ENCODE measurements at regions not wholly inside any gene's neighbourhood (a gene's known extent, or its start where the extent isn't known, plus 50 kb on each side); places are given as distances from the start of the nearest gene placed in this dataset.

DNA sequence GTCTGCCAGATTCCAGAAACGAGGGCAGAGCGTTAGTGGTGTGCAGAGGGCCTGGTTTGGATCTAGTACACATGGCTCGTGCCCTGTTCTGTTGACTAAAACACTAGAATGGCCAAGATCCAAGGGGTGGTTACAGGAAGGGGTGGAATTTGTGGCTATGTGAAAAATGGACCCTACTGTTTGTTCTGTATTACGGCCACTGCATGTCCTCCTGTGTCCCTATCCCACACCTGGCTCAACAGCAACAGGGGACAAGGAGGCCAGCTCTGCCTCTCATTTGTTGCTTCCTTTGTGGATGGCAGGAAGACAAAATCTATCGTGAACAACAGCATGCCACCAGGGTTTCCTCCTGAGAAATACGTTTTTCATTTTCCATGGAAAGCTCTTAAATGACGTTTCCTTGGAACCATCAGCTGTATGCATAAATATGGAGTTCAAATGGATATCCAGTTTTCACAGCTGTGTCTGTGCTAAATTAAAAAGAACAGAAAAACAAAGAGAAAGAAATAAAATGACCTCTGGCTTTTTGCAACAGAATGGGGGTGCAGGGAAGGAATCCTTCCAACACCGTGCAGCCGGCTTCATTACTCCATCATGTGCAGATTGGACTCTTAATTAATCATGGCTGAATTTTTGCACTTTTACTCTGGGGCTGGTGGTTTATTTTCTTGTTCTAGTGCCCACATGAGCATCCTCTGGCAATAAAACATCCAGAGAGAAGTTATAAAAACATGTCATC lies 318.9 kb downstream of the CXCL12 start:
- no peaks in the 10 kb centered on the region for H3K27me3 ChIP-seq (ENCODE audit: control insufficient read depth in 1 of 2, insufficient read depth in 2 of 2, low read length in 2 of 2)
- H3K4me1 ChIP-seq (ENCODE audit: control insufficient read depth in 1 of 2, insufficient read depth in 2 of 2, low read length in 2 of 2): peaks cover 0 to 3% of the 10 kb centered on the region in 2 donors
- no peak overlapping the region for H3K27ac ChIP-seq (ENCODE audit: low read depth, low read length)
- H3K9me3 ChIP-seq (ENCODE audit: control insufficient read depth in 1 of 2, low read length in 2 of 2): no peaks in the 10 kb centered on the region
- no peak overlapping the region for H3K4me3 ChIP-seq (ENCODE audit: low read depth in 1 of 2, low read length in 2 of 2)
- H3K9ac ChIP-seq (ENCODE audit: low read depth in 1 of 2, low read length in 2 of 2): no peak overlapping the region
- H3K36me3 ChIP-seq (ENCODE audit: control insufficient read depth in 1 of 2, insufficient read depth in 2 of 2, low read length in 2 of 2): no peaks in the 10 kb centered on the region

DNA sequence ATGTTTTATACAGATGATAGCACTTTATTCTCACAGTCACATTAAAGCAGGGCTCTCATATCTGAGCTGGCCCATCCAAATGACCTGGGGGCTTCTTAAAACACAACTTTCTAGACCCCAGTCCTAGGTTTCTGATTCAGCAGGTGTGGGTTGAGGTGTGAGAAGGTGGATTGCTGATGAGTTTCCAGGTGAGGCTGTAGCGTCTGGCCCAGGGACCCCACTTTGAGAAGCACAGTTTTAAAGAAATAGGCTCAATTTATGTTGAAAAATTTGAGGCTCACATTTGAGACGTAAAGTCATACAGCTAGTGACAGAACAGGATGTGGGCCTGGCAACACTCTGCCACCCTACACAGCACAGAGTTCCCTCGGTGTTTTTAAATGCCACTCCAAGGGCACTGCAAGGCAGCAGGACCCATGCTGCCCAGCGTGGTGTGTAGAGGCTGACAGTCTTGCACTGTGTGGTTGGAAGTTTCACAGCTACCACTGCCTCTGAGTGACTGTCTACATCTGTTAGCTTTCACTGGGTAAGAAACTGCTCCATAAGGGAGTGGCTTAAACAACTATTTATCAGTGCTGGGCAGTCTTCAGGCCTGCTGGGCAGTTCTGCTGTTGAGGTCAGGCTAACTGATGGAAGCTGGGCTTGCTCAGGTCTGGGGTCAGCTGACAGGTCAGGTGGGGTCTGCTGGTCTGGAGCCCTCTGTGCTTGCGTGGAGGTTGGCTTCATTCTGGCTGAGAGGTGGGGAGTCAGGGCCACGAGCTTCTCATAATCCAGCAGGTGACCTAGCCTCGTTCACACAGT lies 319.7 kb downstream of the CXCL12 start:
- Histone ChIP-seq H3K4me3 (ENCODE audit: low read depth in 1 of 2, low read length in 2 of 2) (no peak overlapping the region), H3K9me3 (ENCODE audit: control insufficient read depth in 1 of 2, low read length in 2 of 2) (no peaks in the 10 kb centered on the region), H3K9ac (ENCODE audit: low read depth in 1 of 2, low read length in 2 of 2) (no peak overlapping the region), H3K27me3 (ENCODE audit: control insufficient read depth in 1 of 2, insufficient read depth in 2 of 2, low read length in 2 of 2) (no peaks in the 10 kb centered on the region), H3K27ac (ENCODE audit: low read depth, low read length) (no peak overlapping the region), H3K36me3 (ENCODE audit: control insufficient read depth in 1 of 2, insufficient read depth in 2 of 2, low read length in 2 of 2) (no peaks in the 10 kb centered on the region), H3K4me1 (ENCODE audit: control insufficient read depth in 1 of 2, insufficient read depth in 2 of 2, low read length in 2 of 2) (peaks cover 0 to 3% of the 10 kb centered on the region in 2 donors)

DNA sequence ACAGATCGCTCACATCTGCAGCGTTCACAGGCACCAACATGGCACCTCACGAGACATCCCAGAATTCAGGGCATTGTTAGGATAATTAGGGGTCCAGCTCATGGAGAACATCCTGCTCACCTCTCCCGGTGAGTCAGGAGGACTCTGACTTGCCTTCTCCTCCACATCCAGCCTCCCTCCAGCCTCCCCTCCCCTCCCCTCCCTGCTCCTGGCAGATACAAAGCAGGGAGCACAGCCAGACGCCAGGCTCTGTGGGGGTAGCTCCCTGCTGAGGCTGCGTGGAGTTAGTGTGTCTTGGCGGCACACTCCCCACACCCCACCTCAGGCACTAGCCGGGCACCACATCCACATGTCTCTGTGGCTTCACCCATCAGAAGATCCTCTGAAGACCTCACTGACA lies 320.6 kb downstream of the CXCL12 start:
- Histone ChIP-seq H3K4me3 (ENCODE audit: low read depth in 1 of 2, low read length in 2 of 2) (no peak overlapping the region), H3K36me3 (ENCODE audit: control insufficient read depth in 1 of 2, insufficient read depth in 2 of 2, low read length in 2 of 2) (no peaks in the 10 kb centered on the region), H3K27me3 (ENCODE audit: control insufficient read depth in 1 of 2, insufficient read depth in 2 of 2, low read length in 2 of 2) (no peaks in the 10 kb centered on the region), H3K9me3 (ENCODE audit: control insufficient read depth in 1 of 2, low read length in 2 of 2) (no peaks in the 10 kb centered on the region), H3K27ac (ENCODE audit: low read depth, low read length) (no peak overlapping the region), H3K4me1 (ENCODE audit: control insufficient read depth in 1 of 2, insufficient read depth in 2 of 2, low read length in 2 of 2) (peaks cover 0 to 3% of the 10 kb centered on the region in 2 donors), H3K9ac (ENCODE audit: low read depth in 1 of 2, low read length in 2 of 2) (no peak overlapping the region)

DNA sequence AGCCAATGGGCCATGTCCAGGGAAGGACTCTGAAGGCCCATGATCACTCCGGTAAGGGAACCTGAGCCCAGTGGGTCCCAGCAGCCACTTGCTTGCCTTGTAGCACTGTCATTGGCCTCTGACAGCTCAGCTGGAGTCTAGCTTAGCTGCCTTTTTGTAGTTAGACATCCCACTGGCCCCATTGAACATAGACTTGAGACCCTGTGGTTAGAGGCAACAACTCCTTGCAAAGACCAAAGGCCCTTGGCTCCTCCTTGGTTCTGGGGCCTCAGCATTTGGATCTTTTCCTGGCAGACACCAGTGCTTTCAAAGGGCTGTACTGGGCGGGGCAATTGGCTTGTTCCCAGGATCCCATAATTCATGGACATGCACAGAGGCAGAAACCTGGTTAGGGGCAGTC lies 321.2 kb downstream of the CXCL12 start:
- Histone ChIP-seq H3K4me3 (ENCODE audit: low read depth in 1 of 2, low read length in 2 of 2) (no peak overlapping the region), H3K9ac (ENCODE audit: low read depth in 1 of 2, low read length in 2 of 2) (no peak overlapping the region), H3K36me3 (ENCODE audit: control insufficient read depth in 1 of 2, insufficient read depth in 2 of 2, low read length in 2 of 2) (no peaks in the 10 kb centered on the region), H3K27ac (ENCODE audit: low read depth, low read length) (no peak overlapping the region), H3K27me3 (ENCODE audit: control insufficient read depth in 1 of 2, insufficient read depth in 2 of 2, low read length in 2 of 2) (no peaks in the 10 kb centered on the region), H3K4me1 (ENCODE audit: control insufficient read depth in 1 of 2, insufficient read depth in 2 of 2, low read length in 2 of 2) (no peaks in the 10 kb centered on the region), H3K9me3 (ENCODE audit: control insufficient read depth in 1 of 2, low read length in 2 of 2) (no peaks in the 10 kb centered on the region)

DNA sequence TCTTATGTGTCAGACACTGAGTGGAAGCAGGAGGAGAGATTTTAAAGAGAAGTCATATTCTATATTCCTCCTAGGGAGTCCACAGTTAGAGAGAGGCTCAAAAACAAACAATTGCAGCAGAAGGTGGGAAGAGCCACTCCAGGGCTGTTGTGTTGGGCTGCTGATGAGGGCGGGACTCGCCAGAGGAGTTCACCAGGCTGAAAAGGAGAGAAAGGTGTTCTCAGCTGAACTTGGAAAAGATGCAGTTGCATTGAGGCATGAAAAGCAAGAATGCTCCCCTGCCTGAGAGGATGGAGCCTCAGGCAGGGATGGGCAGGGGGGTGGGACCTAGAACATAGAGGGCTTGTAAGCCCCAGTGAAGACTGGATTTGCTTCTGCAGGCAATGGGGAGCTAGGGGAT lies 324.2 kb downstream of the CXCL12 start:
- H3K9ac ChIP-seq (ENCODE audit: low read depth in 1 of 2, low read length in 2 of 2): no peak overlapping the region
- H3K4me1 ChIP-seq (ENCODE audit: control insufficient read depth in 1 of 2, insufficient read depth in 2 of 2, low read length in 2 of 2): peaks cover 0 to 3% of the 10 kb centered on the region in 2 donors
- H3K4me3 ChIP-seq (ENCODE audit: low read depth in 1 of 2, low read length in 2 of 2): no peak overlapping the region
- H3K27me3 ChIP-seq (ENCODE audit: control insufficient read depth in 1 of 2, insufficient read depth in 2 of 2, low read length in 2 of 2): no peaks in the 10 kb centered on the region
- H3K9me3 ChIP-seq (ENCODE audit: control insufficient read depth in 1 of 2, low read length in 2 of 2): no peaks in the 10 kb centered on the region
- H3K36me3 ChIP-seq (ENCODE audit: control insufficient read depth in 1 of 2, insufficient read depth in 2 of 2, low read length in 2 of 2): no peaks in the 10 kb centered on the region
- no peak overlapping the region for H3K27ac ChIP-seq (ENCODE audit: low read depth, low read length)

GRCh38 chr10:44060221-44060620 lies 324.7 kb downstream of the CXCL12 start:
- Histone ChIP-seq H3K27ac (ENCODE audit: low read depth, low read length) (no peak overlapping the region), H3K4me1 (ENCODE audit: control insufficient read depth in 1 of 2, insufficient read depth in 2 of 2, low read length in 2 of 2) (peaks cover 0 to 3% of the 10 kb centered on the region in 2 donors), H3K9me3 (ENCODE audit: control insufficient read depth in 1 of 2, low read length in 2 of 2) (no peaks in the 10 kb centered on the region), H3K4me3 (ENCODE audit: low read depth in 1 of 2, low read length in 2 of 2) (no peak overlapping the region), H3K27me3 (ENCODE audit: control insufficient read depth in 1 of 2, insufficient read depth in 2 of 2, low read length in 2 of 2) (no peaks in the 10 kb centered on the region), H3K36me3 (ENCODE audit: control insufficient read depth in 1 of 2, insufficient read depth in 2 of 2, low read length in 2 of 2) (no peaks in the 10 kb centered on the region), H3K9ac (ENCODE audit: low read depth in 1 of 2, low read length in 2 of 2) (no peak overlapping the region)

DNA sequence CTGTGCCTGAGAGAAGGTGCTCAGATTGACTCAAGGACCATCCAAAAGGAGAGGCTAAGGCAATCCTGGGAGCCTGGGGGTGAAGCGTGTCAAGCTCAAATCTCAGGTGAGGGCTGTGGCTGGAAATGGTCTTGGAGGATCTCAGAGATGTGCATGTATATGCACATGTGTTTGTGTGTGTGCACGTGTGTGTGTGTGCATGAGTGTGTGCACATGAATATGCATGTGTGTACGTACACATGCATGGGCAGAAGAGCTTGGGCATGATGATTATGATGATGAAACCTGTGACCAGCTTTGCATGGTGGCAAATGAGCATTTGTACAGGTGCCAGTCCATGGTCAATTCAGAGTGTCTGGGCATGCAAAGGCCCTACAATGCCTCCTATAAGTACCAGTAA lies 326.6 kb downstream of the CXCL12 start:
- no peaks in the 10 kb centered on the region for H3K9me3 ChIP-seq (ENCODE audit: control insufficient read depth in 1 of 2, low read length in 2 of 2)
- no peak overlapping the region for H3K4me3 ChIP-seq (ENCODE audit: low read depth in 1 of 2, low read length in 2 of 2)
- no peak overlapping the region for H3K9ac ChIP-seq (ENCODE audit: low read depth in 1 of 2, low read length in 2 of 2)
- H3K27ac ChIP-seq (ENCODE audit: low read depth, low read length): no peak overlapping the region
- H3K27me3 ChIP-seq (ENCODE audit: control insufficient read depth in 1 of 2, insufficient read depth in 2 of 2, low read length in 2 of 2): no peaks in the 10 kb centered on the region
- no peaks in the 10 kb centered on the region for H3K36me3 ChIP-seq (ENCODE audit: control insufficient read depth in 1 of 2, insufficient read depth in 2 of 2, low read length in 2 of 2)
- peaks cover 0 to 3% of the 10 kb centered on the region in 2 donors for H3K4me1 ChIP-seq (ENCODE audit: control insufficient read depth in 1 of 2, insufficient read depth in 2 of 2, low read length in 2 of 2)

DNA sequence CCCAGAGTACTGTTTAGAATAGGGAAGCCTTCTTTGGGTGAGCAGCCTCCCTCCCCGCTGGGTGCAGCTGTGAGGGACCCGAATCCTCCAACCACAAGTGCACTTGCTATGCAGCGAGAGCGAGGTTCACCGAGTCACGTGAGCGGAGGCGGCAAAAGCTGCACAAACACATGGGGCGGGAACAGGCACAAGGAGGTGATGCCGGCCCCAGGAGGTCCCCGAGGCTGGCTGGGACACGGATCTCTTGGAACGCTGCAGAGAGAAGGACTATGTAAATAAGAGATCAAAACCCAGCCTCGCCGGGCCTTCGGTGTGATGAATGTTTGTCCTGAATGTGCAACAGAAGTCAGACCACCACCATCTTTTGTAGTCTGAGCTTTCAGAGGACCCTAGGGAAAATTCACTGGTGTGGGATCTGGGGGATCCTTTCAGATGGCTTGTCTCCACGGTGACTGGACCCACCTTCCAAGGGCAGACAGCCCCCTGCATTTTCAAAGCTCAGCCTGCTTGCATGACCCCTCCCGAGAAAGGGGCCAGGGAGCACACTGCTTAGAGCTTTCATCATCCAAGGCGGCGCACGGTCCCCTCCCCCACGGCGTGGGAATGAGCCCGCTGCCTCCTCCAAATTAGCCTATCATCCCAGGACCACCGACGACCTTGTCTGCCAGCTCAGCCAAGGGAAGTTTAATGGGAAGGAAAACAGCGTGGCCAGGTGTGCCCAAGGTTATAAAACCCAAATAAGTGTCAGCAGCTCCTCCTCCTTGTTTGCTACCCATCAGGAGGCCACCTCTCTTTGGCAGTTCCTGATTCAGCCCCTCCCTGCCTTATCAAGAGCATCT lies 327.7 kb downstream of the CXCL12 start:
- no peaks in the 10 kb centered on the region for H3K27me3 ChIP-seq (ENCODE audit: control insufficient read depth in 1 of 2, insufficient read depth in 2 of 2, low read length in 2 of 2)

DNA sequence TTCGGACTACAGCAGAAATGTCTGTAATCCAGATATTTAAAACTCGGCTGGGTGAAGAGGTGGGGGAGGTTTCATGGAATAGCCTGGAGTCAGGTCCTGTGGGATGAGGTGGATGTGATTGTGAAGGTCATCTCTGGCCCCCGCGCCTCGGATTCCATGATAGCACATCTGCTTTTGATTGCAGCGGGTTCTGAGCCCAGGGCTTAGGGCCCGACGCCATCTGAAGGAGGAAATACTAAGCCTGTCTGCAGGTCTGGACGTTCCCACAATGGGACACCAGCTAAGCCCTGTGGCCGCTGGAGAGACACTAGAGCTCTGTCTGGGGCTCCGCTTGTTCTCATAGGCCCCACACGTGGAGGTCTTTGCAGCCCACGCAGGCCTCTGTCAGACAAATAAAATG lies 328.7 kb downstream of the CXCL12 start:
- H3K9ac ChIP-seq (ENCODE audit: low read depth in 1 of 2, low read length in 2 of 2): no peak overlapping the region
- no peaks in the 10 kb centered on the region for H3K9me3 ChIP-seq (ENCODE audit: control insufficient read depth in 1 of 2, low read length in 2 of 2)
- H3K4me3 ChIP-seq (ENCODE audit: low read depth in 1 of 2, low read length in 2 of 2): no peak overlapping the region
- no peaks in the 10 kb centered on the region for H3K27me3 ChIP-seq (ENCODE audit: control insufficient read depth in 1 of 2, insufficient read depth in 2 of 2, low read length in 2 of 2)
- H3K4me1 ChIP-seq (ENCODE audit: control insufficient read depth in 1 of 2, insufficient read depth in 2 of 2, low read length in 2 of 2): peaks cover 0 to 3% of the 10 kb centered on the region in 2 donors
- no peak overlapping the region for H3K27ac ChIP-seq (ENCODE audit: low read depth, low read length)
- no peaks in the 10 kb centered on the region for H3K36me3 ChIP-seq (ENCODE audit: control insufficient read depth in 1 of 2, insufficient read depth in 2 of 2, low read length in 2 of 2)

More for the DNA sequence above, 327.7 kb downstream of the CXCL12 start:
- peaks cover 0 to 3% of the 10 kb centered on the region in 2 donors for H3K4me1 ChIP-seq (ENCODE audit: control insufficient read depth in 1 of 2, insufficient read depth in 2 of 2, low read length in 2 of 2)
- H3K9me3 ChIP-seq (ENCODE audit: control insufficient read depth in 1 of 2, low read length in 2 of 2): no peaks in the 10 kb centered on the region
- H3K4me3 ChIP-seq (ENCODE audit: low read depth in 1 of 2, low read length in 2 of 2): no peak overlapping the region
- no peaks in the 10 kb centered on the region for H3K36me3 ChIP-seq (ENCODE audit: control insufficient read depth in 1 of 2, insufficient read depth in 2 of 2, low read length in 2 of 2)
- no peak overlapping the region for H3K27ac ChIP-seq (ENCODE audit: low read depth, low read length)
- H3K9ac ChIP-seq (ENCODE audit: low read depth in 1 of 2, low read length in 2 of 2): no peak overlapping the region

DNA sequence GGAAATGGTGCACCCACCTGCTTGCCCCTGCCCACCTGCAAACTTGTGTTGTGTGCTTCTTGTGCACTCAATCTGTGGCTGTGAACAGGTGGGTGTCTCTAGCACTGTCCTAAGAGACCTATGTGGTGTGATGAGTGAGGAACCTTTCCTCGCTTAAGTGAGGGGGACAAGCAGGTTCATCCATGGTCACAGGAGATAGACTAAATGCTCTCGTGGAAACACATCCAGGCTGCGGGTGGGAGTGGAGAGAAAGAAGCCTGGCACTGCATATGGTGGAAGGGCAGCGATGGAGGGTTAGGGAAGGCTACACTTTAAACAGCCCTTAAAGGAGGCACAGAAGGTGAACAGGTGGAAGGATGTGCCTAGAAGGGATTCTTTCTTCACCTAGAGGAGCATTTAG lies 330.9 kb downstream of the CXCL12 start:
- H3K4me1 ChIP-seq (ENCODE audit: control insufficient read depth in 1 of 2, insufficient read depth in 2 of 2, low read length in 2 of 2): peaks cover 0 to 3% of the 10 kb centered on the region in 2 donors
- H3K9me3 ChIP-seq (ENCODE audit: control insufficient read depth in 1 of 2, low read length in 2 of 2): no peaks in the 10 kb centered on the region
- no peaks in the 10 kb centered on the region for H3K27me3 ChIP-seq (ENCODE audit: control insufficient read depth in 1 of 2, insufficient read depth in 2 of 2, low read length in 2 of 2)
- H3K27ac ChIP-seq (ENCODE audit: low read depth, low read length): no peak overlapping the region
- no peak overlapping the region for H3K4me3 ChIP-seq (ENCODE audit: low read depth in 1 of 2, low read length in 2 of 2)
- H3K9ac ChIP-seq (ENCODE audit: low read depth in 1 of 2, low read length in 2 of 2): no peak overlapping the region
- H3K36me3 ChIP-seq (ENCODE audit: control insufficient read depth in 1 of 2, insufficient read depth in 2 of 2, low read length in 2 of 2): no peaks in the 10 kb centered on the region
